Superior temporal gyrus (tissue), 1 donor: ENCODE measurements at regions not wholly inside any gene's neighbourhood (a gene's known extent, or its start where the extent isn't known, plus 50 kb on each side); places are given as distances from the start of the nearest gene placed in this dataset.
"Not testable (repeated sequence)": the region's sequence is repeated elsewhere in the genome, so short reads cannot be mapped to it uniquely, and the experiment has no call there.

ENCODE experiments used
- DNase-seq: peaks from one replicate; pipeline ENCODE4 v3.0.0-alpha.2; 2016; ENCODE audit errors: extremely low spot score

- no peak for DNase-seq
These were observed 171.8 kb upstream of the WSCD1 start for GRCh38 chr17:5898406-5898805.

GRCh38 chr17:5899496-5900195 is 170.5 kb upstream of the WSCD1 start:
- DNase-seq: no peak

GRCh38 chr17:5901731-5902130 is 168.4 kb upstream of the WSCD1 start:
- no peak for DNase-seq

- no peak for DNase-seq
These were observed 167.7 kb upstream of the WSCD1 start for GRCh38 chr17:5902181-5903140.

- DNase-seq: no peak
These were observed 158.3 kb upstream of the WSCD1 start for GRCh38 chr17:5911919-5912318.

GRCh38 chr17:5913032-5913531 is 157.1 kb upstream of the WSCD1 start:
- DNase-seq: peak; percentile 83

- no peak for DNase-seq
These were observed 156.5 kb upstream of the WSCD1 start for GRCh38 chr17:5913641-5914040.

GRCh38 chr17:5915337-5915736 is 154.8 kb upstream of the WSCD1 start:
- no peak for DNase-seq

GRCh38 chr17:5919089-5919488 is 151.1 kb upstream of the WSCD1 start:
- no peak for DNase-seq

GRCh38 chr17:5921512-5922282 is 148.5 kb upstream of the WSCD1 start:
- no peak for DNase-seq

GRCh38 chr17:5922476-5922875 is 147.7 kb upstream of the WSCD1 start:
- no peak for DNase-seq

- no peak for DNase-seq
These were observed 140.5 kb upstream of the WSCD1 start for GRCh38 chr17:5929721-5930120.

GRCh38 chr17:5930555-5930954 is 139.6 kb upstream of the WSCD1 start:
- DNase-seq: not testable (repeated sequence)

GRCh38 chr17:5931616-5932015 is 138.6 kb upstream of the WSCD1 start:
- DNase-seq: peak; percentile 17

- DNase-seq: no peak
These were observed 136.7 kb upstream of the WSCD1 start for GRCh38 chr17:5933430-5933829.

- DNase-seq: no peak
These were observed 128.9 kb upstream of the WSCD1 start for GRCh38 chr17:5941258-5941657.

- no peak for DNase-seq
These were observed 127.5 kb upstream of the WSCD1 start for GRCh38 chr17:5942687-5943086.

GRCh38 chr17:5943232-5943631 is 126.9 kb upstream of the WSCD1 start:
- no peak for DNase-seq

GRCh38 chr17:5943982-5944381 is 126.2 kb upstream of the WSCD1 start:
- no peak for DNase-seq

GRCh38 chr17:5947701-5948180 is 122.4 kb upstream of the WSCD1 start:
- DNase-seq: no peak

- DNase-seq: no peak
These were observed 121.4 kb upstream of the WSCD1 start for GRCh38 chr17:5948811-5949210.

GRCh38 chr17:5950878-5951277 is 119.3 kb upstream of the WSCD1 start:
- DNase-seq: no peak
